SKM-1 (cell line): ENCODE measurements at regions not wholly inside any gene's neighbourhood (a gene's known extent, or its start where the extent isn't known, plus 50 kb on each side); places are given as distances from the start of the nearest gene placed in this dataset.
"Not testable (repeated sequence)": the region's sequence is repeated elsewhere in the genome, so short reads cannot be mapped to it uniquely, and the experiment has no call there.

Source experiments
- DNase-seq: peaks from one replicate; lab custom pipeline; 2025; ENCODE audit not compliant: unreplicated experiment; lab: John Stamatoyannopoulos, UW

- no peak for DNase-seq
These were observed 63.0 kb downstream of the HOXA1 start for GRCh38 chr7:27032839-27033238.

- DNase-seq, result peak; percentile 97
These were observed 64.3 kb downstream of the HOXA1 start for GRCh38 chr7:27031289-27032172.

GRCh38 chr7:27030393-27031050, 65.3 kb downstream of the HOXA1 start:
- no peak for DNase-seq

GRCh38 chr7:27025270-27025669, 70.5 kb downstream of the HOXA1 start:
- no peak for DNase-seq

- DNase-seq, result no peak
These were observed 85.7 kb downstream of the HOXA1 start for GRCh38 chr7:27010068-27010467.

- DNase-seq, result no peak
These were observed 95.3 kb downstream of the HOXA1 start for GRCh38 chr7:27000496-27000895.

- not testable (repeated sequence) for DNase-seq
These were observed 97.5 kb downstream of the HOXA1 start for GRCh38 chr7:26998284-26998683.

- no peak for DNase-seq
These were observed 100.1 kb downstream of the HOXA1 start for GRCh38 chr7:26995666-26996065.

GRCh38 chr7:26993816-26994810, 101.7 kb downstream of the HOXA1 start:
- DNase-seq, result no peak

- no peak for DNase-seq
These were observed 103.1 kb downstream of the HOXA1 start for GRCh38 chr7:26992670-26993069.

- DNase-seq, result no peak
These were observed 104.0 kb downstream of the HOXA1 start for GRCh38 chr7:26991796-26992195.

GRCh38 chr7:26989897-26990670, 105.7 kb downstream of the HOXA1 start:
- no peak for DNase-seq

GRCh38 chr7:26988836-26989374, 106.9 kb downstream of the HOXA1 start:
- DNase-seq, result no peak

- no peak for DNase-seq
These were observed 108.5 kb downstream of the HOXA1 start for GRCh38 chr7:26987338-26987737.

- DNase-seq, result no peak
These were observed 113.8 kb upstream of the SKAP2 start for GRCh38 chr7:26978146-26978545.

GRCh38 chr7:26976840-26977239, 112.5 kb upstream of the SKAP2 start:
- no peak for DNase-seq

- not testable (repeated sequence) for DNase-seq
These were observed 107.5 kb upstream of the SKAP2 start for GRCh38 chr7:26971924-26972323.

GRCh38 chr7:26965724-26966123, 101.3 kb upstream of the SKAP2 start:
- DNase-seq, result no peak

GRCh38 chr7:26964156-26964808, 99.9 kb upstream of the SKAP2 start:
- no peak for DNase-seq

GRCh38 chr7:26959290-26959689, 94.9 kb upstream of the SKAP2 start:
- no peak for DNase-seq
